Peyer's patch (tissue), 4 donors: ENCODE measurements at regions not wholly inside any gene's neighbourhood (a gene's known extent, or its start where the extent isn't known, plus 50 kb on each side); places are given as distances from the start of the nearest gene placed in this dataset.

ENCODE experiments used
- DNase-seq, 3 donors: peaks; one replicate each; pipeline ENCODE4 v3.0.0-alpha.2; 2017 to 2019
- H3K27ac ChIP-seq, 4 donors: fragments of 200-600 bp; sonication (generic); one replicate each; pipeline ENCODE4 v1.5.1; 2016 to 2019
- H3K27me3 ChIP-seq, 2 donors: fragments of 200-600 bp; sonication (generic); one replicate each; pipeline ENCODE4 v1.5.1; 2019
- H3K36me3 ChIP-seq, 3 donors: fragments of 200-600 bp; sonication (generic); one replicate each; pipeline ENCODE4 v1.5.1; 2016 to 2019
- H3K4me1 ChIP-seq, 4 donors: fragments of 200-600 bp; sonication (generic); one replicate each; pipeline ENCODE4 v1.5.1; 2016 to 2019
- H3K4me3 ChIP-seq, 4 donors: fragments of 200-600 bp; sonication (generic); 1 replicate in 3 of 4; 2 replicates in 1 of 4; pipeline ENCODE4 v1.5.1; 2016 to 2019; ENCODE audit warnings: mild to moderate bottlenecking in 1 of 4
- H3K9me3 ChIP-seq, 4 donors: fragments of 200-600 bp; sonication (generic); one replicate each; pipeline ENCODE4 v1.5.1; 2016 to 2019; ENCODE audit warnings: mild to moderate bottlenecking in 1 of 4
- POLR2A ChIP-seq, 2 donors: fragments of 450-650 bp; IDR thresholded peaks; one replicate each; pipeline ENCODE4 v1.5.1; 2017; ENCODE audit warnings: antibody characterized with exemption in 2 of 2, mild to moderate bottlenecking in 2 of 2, moderate library complexity in 2 of 2
- TF ChIP-seq, protein P1 (sequence below), 6 experiments: fragments of 450-650 bp in 4 of 6; fragments of 200-600 bp in 2 of 6; sonication (generic) in 1 of 6; IDR thresholded peaks; one replicate each; pipeline ENCODE4 v1.5.1; 2017 to 2019; ENCODE audit warnings: antibody characterized with exemption in 6 of 6, mild to moderate bottlenecking in 3 of 6, moderate library complexity in 1 of 6

DNA sequence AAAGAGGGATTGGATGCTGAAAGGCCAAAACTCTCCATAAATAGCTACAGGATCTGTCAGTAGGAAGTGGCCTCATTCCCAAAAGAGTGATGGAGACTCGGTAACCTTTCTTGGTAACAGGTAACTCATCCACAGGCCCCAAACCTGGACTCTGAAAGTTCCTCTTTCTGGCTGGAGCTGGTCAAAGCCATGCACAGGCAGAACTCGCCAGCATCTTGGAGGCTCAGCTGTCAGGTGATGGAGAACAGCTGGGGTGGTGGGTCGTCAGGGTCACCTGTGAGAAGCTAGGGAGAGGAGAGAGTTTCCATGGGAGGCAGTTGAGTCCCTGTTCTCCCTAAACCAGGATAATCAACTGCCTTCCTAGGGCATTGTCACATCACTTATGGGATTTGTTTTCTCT is 354.3 kb upstream of the GATB start:
- no peak for TF ChIP-seq POLR2A (IDR thresholded peaks at IDR 0.05)
- TF ChIP-seq, protein P1, sequence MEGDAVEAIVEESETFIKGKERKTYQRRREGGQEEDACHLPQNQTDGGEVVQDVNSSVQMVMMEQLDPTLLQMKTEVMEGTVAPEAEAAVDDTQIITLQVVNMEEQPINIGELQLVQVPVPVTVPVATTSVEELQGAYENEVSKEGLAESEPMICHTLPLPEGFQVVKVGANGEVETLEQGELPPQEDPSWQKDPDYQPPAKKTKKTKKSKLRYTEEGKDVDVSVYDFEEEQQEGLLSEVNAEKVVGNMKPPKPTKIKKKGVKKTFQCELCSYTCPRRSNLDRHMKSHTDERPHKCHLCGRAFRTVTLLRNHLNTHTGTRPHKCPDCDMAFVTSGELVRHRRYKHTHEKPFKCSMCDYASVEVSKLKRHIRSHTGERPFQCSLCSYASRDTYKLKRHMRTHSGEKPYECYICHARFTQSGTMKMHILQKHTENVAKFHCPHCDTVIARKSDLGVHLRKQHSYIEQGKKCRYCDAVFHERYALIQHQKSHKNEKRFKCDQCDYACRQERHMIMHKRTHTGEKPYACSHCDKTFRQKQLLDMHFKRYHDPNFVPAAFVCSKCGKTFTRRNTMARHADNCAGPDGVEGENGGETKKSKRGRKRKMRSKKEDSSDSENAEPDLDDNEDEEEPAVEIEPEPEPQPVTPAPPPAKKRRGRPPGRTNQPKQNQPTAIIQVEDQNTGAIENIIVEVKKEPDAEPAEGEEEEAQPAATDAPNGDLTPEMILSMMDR (IDR thresholded peaks at IDR 0.05) = no peak
- Histone ChIP-seq H3K4me3 (no peak overlapping the region), H3K9me3 (no peaks in the 10 kb centered on the region), H3K4me1 (no peaks in the 10 kb centered on the region), H3K27me3 (no peaks in the 10 kb centered on the region), H3K36me3 (no peaks in the 10 kb centered on the region), H3K27ac (peak overlapping the region in 1 of 4 donors; percentile 11)
- no peak for DNase-seq

- Histone ChIP-seq H3K9me3 (no peaks in the 10 kb centered on the region), H3K27ac (no peak overlapping the region)
Observed at GRCh38 chr4:152114562-152114961, 353.8 kb upstream of the GATB start.

DNA sequence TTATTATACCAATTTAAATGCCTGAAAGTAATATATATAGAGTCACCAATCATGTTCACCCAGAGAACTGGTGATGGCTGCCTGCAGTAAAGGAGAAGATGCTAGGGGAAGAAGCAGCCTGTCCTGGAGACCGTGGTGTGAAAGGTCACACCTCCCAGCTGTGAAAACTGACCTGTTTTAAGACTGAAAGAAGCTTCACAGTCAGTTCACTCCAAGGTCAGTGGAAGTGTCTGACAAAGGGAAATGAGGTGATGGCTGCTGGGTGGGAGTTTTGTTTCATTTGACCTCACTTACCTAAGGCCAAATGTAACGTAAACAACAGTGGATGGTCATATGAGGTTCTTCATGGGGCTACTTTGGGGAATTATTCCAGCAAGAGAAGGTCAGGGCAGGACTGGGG is 352.1 kb upstream of the GATB start:
- Histone ChIP-seq H3K27ac (no peak overlapping the region), H3K4me3 (no peak overlapping the region), H3K4me1 (peaks cover 0 to 10% (median 0%) of the 10 kb centered on the region in 4 donors), H3K36me3 (no peaks in the 10 kb centered on the region), H3K9me3 (no peaks in the 10 kb centered on the region), H3K27me3 (no peaks in the 10 kb centered on the region)
- no peak for TF ChIP-seq POLR2A (IDR thresholded peaks at IDR 0.05)
- TF ChIP-seq, protein P1 (IDR thresholded peaks at IDR 0.05) = no peak
- no peak for DNase-seq

More at GRCh38 chr4:152114562-152114961, 353.8 kb upstream of the GATB start:
- Histone ChIP-seq H3K4me1 (peaks cover 0 to 4% (median 0%) of the 10 kb centered on the region in 4 donors), H3K4me3 (no peak overlapping the region), H3K36me3 (no peaks in the 10 kb centered on the region), H3K27me3 (no peaks in the 10 kb centered on the region)
- DNase-seq = no peak
- TF ChIP-seq POLR2A (IDR thresholded peaks at IDR 0.05) = no peak
- TF ChIP-seq, protein P1 (IDR thresholded peaks at IDR 0.05) = no peak

GRCh38 chr4:152112190-152112589 is 351.4 kb upstream of the GATB start:
- no peaks in the 10 kb centered on the region for H3K27me3 ChIP-seq
- no peak for DNase-seq
- no peaks in the 10 kb centered on the region for H3K9me3 ChIP-seq
- no peaks in the 10 kb centered on the region for H3K36me3 ChIP-seq
- H3K4me3 ChIP-seq = no peak overlapping the region
- no peak for TF ChIP-seq POLR2A (IDR thresholded peaks at IDR 0.05)
- TF ChIP-seq, protein P1 (IDR thresholded peaks at IDR 0.05) = no peak
- H3K4me1 ChIP-seq = peaks cover 0 to 10% (median 0%) of the 10 kb centered on the region in 4 donors
- no peak overlapping the region for H3K27ac ChIP-seq

DNA sequence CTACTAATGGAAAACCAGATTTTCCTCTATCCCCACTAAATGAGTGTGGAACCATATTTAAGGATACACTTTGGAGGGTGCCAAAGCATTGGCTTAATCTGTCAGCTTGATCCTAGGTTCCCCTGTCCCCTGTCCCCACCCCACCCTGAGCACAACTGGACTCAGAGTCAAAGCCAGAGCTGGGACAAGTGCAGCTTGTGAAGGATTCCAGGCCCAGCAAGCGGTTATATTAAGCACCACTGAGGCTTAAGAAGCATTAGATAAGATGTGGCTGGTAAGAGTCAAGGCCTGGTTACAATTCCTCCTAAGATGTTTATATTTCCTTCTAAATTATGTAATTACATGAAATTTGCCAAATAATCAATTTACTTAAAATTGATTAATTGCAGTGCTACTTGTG is 350.0 kb upstream of the GATB start:
- peaks cover 0 to 21% (median 0%) of the 10 kb centered on the region in 4 donors for H3K4me1 ChIP-seq
- DNase-seq = no peak
- H3K27ac ChIP-seq = peak overlapping the region in 1 of 4 donors; percentile 48
- TF ChIP-seq POLR2A (IDR thresholded peaks at IDR 0.05) = no peak
- TF ChIP-seq, protein P1 (IDR thresholded peaks at IDR 0.05) = no peak
- H3K27me3 ChIP-seq = no peaks in the 10 kb centered on the region
- no peak overlapping the region for H3K4me3 ChIP-seq
- H3K9me3 ChIP-seq = no peaks in the 10 kb centered on the region
- H3K36me3 ChIP-seq = no peaks in the 10 kb centered on the region
